Fibroblast of pulmonary artery (primary cell): ENCODE measurements at regions not wholly inside any gene's neighbourhood (a gene's known extent, or its start where the extent isn't known, plus 50 kb on each side); places are given as distances from the start of the nearest gene placed in this dataset.

Experiments
- DNase-seq: peaks from one replicate; pipeline ENCODE4 v3.0.0-alpha.2; 2010; ENCODE audit warnings: low read depth
- H3K4me3 ChIP-seq: replicated peaks from 2 replicates; pipeline ENCODE4 v1.5.1; 2011; ENCODE audit warnings: low read depth, mild to moderate bottlenecking, control low read depth, low read length, moderate library complexity
- CTCF ChIP-seq: IDR thresholded peaks from 2 replicates; pipeline ENCODE4 v1.5.1; 2011; ENCODE audit warnings: mild to moderate bottlenecking, control low read depth, low read length, inconsistent platforms; ENCODE audit errors: missing control alignments

DNA sequence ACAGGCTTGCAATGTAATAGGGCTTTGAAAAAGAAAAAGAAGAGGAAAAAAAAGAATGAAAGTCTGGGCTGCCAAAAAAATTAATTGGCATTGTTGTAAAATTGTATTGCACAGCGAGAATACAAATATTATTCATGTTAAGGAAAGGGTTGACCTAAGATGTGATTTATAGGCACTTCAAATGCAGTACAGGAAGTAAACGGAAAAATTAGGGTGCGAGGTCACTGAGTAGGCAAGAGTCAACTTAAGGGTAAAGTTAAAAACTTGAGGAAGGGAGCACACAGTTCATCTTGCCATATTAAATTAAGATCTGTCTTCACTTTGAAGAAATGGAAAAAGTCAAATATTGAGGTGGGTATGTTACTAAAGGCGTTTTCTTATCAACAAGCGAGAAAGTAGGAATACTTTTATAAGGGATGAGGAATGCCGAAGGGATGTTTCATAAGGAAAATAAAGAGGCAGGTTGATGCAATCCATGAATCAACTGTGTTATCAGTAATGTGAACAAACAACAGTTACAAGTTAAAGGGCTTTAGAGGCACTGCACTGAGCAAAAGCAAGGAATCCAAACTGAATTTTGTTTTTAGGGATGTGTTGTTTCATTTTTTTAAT lies 123.0 kb downstream of the WT1 start:
- no peak for TF ChIP-seq CTCF
- peak overlapping the region; percentile 35 for H3K4me3 ChIP-seq
- peak; percentile 75 for DNase-seq

- TF ChIP-seq CTCF, result peak; percentile 76
- H3K4me3 ChIP-seq, result peak overlapping the region; percentile 35
- DNase-seq, result peak; percentile 89
Observed at GRCh38 chr11:32312865-32313403, 122.4 kb downstream of the WT1 start.

DNA sequence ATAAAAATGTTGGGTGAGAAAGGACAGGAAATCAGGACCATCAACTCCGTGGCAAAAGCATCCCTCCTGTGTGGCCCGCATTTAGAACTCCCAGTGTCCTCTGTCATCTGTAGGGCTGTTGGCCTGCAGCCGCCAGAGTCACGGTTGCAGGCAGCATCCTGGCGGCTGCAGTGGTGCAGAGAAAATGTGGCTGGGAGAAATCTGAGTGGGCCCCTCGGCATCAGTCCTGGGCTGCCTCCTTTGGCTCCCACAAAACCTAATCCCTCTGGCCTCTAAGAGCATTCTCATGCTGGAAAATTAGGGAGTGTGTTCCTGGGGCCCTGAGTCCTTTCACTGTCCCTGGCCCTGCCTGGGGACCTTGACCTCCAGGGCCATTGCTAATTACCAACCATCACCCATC lies 121.9 kb downstream of the WT1 start:
- DNase-seq, result no peak
- H3K4me3 ChIP-seq, result no peak overlapping the region
- no peak for TF ChIP-seq CTCF

GRCh38 chr11:32315121-32315520 lies 120.2 kb downstream of the WT1 start:
- no peak for DNase-seq

DNA sequence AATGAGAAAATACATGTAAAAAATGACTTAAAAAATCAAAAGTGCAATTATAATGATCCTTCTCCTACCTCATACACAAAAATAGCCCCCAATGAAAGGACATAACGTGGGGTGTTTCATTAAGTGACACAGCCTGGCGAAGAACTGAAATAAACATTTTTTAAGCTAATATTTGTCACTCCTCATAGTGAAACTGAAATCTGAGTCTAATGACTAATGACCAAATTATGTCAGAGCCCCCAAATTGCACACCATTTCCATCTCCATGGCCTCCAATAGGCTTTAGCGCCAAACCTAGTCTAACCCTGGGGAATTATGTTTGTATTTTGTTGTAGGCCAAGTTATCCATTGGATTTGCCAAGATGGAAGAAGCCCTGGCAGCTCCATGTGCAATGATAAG lies 119.1 kb downstream of the WT1 start:
- no peak for DNase-seq
- no peak overlapping the region for H3K4me3 ChIP-seq
- TF ChIP-seq CTCF, result no peak

More at GRCh38 chr11:32315121-32315520, 120.2 kb downstream of the WT1 start:
- H3K4me3 ChIP-seq, result no peak overlapping the region
- TF ChIP-seq CTCF, result no peak

GRCh38 chr11:32316858-32317642 lies 118.3 kb downstream of the WT1 start:
- peak; percentile 43 for DNase-seq
- no peak for TF ChIP-seq CTCF

More at GRCh38 chr11:32316858-32317642, 118.3 kb downstream of the WT1 start:
- no peak overlapping the region for H3K4me3 ChIP-seq
